ENCODE measurements at regions not wholly inside any gene's neighbourhood (a gene's known extent, or its start where the extent isn't known, plus 50 kb on each side); places are given as distances from the start of the nearest gene placed in this dataset.

GRCh38 chrX:86946569-86946968 lies 571.0 kb upstream of the KLHL4 start:
- no peak for TF ChIP-seq POLR2AphosphoS5 (IDR thresholded peaks at IDR 0.05; ENCODE audit: low read depth, low read length)
- no peak for TF ChIP-seq ZNF274 (IDR thresholded peaks at IDR 0.05; ENCODE audit: borderline replicate concordance, extremely low read depth, low read length)
- TF ChIP-seq, protein P1, sequence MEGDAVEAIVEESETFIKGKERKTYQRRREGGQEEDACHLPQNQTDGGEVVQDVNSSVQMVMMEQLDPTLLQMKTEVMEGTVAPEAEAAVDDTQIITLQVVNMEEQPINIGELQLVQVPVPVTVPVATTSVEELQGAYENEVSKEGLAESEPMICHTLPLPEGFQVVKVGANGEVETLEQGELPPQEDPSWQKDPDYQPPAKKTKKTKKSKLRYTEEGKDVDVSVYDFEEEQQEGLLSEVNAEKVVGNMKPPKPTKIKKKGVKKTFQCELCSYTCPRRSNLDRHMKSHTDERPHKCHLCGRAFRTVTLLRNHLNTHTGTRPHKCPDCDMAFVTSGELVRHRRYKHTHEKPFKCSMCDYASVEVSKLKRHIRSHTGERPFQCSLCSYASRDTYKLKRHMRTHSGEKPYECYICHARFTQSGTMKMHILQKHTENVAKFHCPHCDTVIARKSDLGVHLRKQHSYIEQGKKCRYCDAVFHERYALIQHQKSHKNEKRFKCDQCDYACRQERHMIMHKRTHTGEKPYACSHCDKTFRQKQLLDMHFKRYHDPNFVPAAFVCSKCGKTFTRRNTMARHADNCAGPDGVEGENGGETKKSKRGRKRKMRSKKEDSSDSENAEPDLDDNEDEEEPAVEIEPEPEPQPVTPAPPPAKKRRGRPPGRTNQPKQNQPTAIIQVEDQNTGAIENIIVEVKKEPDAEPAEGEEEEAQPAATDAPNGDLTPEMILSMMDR (IDR thresholded peaks at IDR 0.05; ENCODE audit: control extremely low read depth in 1 of 3, insufficient read depth in 1 of 3, low read depth in 1 of 3, low read length in 3 of 3): peak in 2 of 3 experiments; percentile 10 to 48; a peak in 2 of 4 replicates
- TF ChIP-seq ATF3 (IDR thresholded peaks at IDR 0.05; ENCODE audit: insufficient read depth, low read depth, low read length): no peak
- no peak for TF ChIP-seq POLR2A (IDR thresholded peaks at IDR 0.05; ENCODE audit: control extremely low read depth in 1 of 2, low read depth in 2 of 2, low read length in 2 of 2)
- TF ChIP-seq SP1 (IDR thresholded peaks at IDR 0.05; ENCODE audit: low read depth, low read length): no peak
- TF ChIP-seq BRCA1 (IDR thresholded peaks at IDR 0.05; ENCODE audit: low read depth, low read length): no peak
- no peak for TF ChIP-seq YY1 (IDR thresholded peaks at IDR 0.05; ENCODE audit: low read depth, low read length)
